ENCODE measurements at regions not wholly inside any gene's neighbourhood (a gene's known extent, or its start where the extent isn't known, plus 50 kb on each side); places are given as distances from the start of the nearest gene placed in this dataset.

DNA sequence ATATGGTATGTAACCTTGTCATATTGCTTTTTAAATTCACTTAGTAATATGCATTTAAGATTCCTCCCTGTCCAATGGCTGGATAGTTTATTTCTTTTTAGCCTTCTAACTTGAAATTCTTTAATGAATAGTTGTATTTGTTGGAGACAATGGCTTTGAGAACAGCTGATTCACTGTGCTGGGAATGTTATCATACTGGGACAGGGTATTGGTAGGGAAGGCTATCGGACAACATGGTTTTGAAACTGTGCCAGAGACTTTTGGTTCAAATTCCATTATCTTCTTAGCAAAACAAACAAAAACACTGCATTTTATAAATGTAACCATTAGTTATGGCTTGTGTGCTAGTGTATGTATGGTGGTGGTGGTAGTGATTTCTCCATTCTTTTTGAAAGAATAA lies 517.1 kb upstream of the ANKRD30A start:
- WGBS (ENCODE audit: insufficient coverage, insufficient read length): no CpG with 5 or more reads among the region's 1 CpG
- Histone ChIP-seq H3K4me3 (ENCODE audit: low read length) (no peak overlapping the region), H3K36me3 (ENCODE audit: control insufficient read depth, insufficient read depth, low read length) (no peaks in the 10 kb centered on the region), H3K27ac (ENCODE audit: low read length) (no peak overlapping the region), H3K27me3 (ENCODE audit: control insufficient read depth, insufficient read depth, low read length) (no peaks in the 10 kb centered on the region), H3K9me3 (ENCODE audit: control insufficient read depth, insufficient read depth, low read length) (no peaks in the 10 kb centered on the region), H3K4me1 (ENCODE audit: control insufficient read depth, insufficient read depth, low read length) (no peaks in the 10 kb centered on the region)
- no peak for DNase-seq (ENCODE audit: low read depth, low spot score)

DNA sequence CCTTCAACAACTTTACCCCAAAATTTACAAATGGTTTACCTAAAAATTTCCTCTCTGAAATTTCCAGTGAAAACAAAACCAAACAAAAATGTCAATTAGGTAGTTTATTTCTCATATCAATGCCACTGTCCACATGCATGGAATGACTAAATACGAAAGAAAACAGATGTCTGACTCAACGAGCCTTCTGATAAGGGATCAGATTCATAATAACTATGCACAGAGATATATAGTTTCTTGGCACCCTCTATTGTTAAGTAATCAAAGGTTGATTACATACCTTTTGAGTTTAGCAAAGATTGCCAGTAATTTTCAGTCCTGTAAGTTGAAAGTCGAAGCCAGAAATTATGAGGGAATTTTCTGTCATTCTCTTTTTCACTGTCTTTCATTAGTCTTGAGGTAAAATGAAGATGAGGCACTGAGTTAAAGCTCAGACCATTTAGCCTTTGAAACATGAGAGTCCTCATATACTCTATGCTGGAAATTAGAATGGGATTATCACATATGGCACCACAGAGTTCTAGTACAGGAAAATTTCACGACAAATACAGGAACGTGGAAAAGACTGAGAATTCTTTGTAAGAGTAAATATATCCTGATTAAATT lies 519.1 kb upstream of the ANKRD30A start:
- WGBS (ENCODE audit: insufficient coverage, insufficient read length): no CpG with 5 or more reads among the region's 5 CpGs
- no peak overlapping the region for H3K4me3 ChIP-seq (ENCODE audit: low read length)
- H3K27ac ChIP-seq (ENCODE audit: low read length): no peak overlapping the region

DNA sequence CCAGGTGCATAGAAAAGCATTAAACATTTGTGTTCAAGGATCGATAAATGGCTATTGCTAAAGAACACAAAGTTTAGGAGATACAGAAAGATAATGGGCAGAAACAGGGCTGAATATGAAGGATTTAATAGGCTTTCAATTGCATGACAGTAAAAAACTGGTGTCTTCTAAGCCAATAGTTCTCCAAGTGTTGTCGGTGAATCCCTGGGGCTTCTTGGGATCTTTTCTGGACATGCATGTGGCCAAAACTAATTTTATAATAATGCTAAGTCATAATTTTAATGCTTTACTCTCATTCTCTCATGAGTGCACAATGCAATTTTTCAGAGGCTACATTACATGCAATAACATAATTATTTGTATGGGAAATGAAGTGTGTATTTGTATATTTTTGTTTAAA lies 521.1 kb upstream of the ANKRD30A start:
- Histone ChIP-seq H3K9me3 (ENCODE audit: control insufficient read depth, insufficient read depth, low read length) (no peaks in the 10 kb centered on the region; the same call in 1 of the 2 replicates), H3K27me3 (ENCODE audit: control insufficient read depth, insufficient read depth, low read length) (no peaks in the 10 kb centered on the region), H3K36me3 (ENCODE audit: control insufficient read depth, insufficient read depth, low read length) (no peaks in the 10 kb centered on the region), H3K27ac (ENCODE audit: low read length) (no peak overlapping the region), H3K4me3 (ENCODE audit: low read length) (no peak overlapping the region), H3K4me1 (ENCODE audit: control insufficient read depth, insufficient read depth, low read length) (no peaks in the 10 kb centered on the region)
- DNase-seq (ENCODE audit: low read depth, low spot score): no peak
- WGBS (ENCODE audit: insufficient coverage, insufficient read length): no CpG with 5 or more reads among the region's 2 CpGs

More for the DNA sequence above, 519.1 kb upstream of the ANKRD30A start:
- no peak for DNase-seq (ENCODE audit: low read depth, low spot score)
- Histone ChIP-seq H3K27me3 (ENCODE audit: control insufficient read depth, insufficient read depth, low read length) (no peaks in the 10 kb centered on the region), H3K36me3 (ENCODE audit: control insufficient read depth, insufficient read depth, low read length) (no peaks in the 10 kb centered on the region), H3K4me1 (ENCODE audit: control insufficient read depth, insufficient read depth, low read length) (no peaks in the 10 kb centered on the region), H3K9me3 (ENCODE audit: control insufficient read depth, insufficient read depth, low read length) (no peaks in the 10 kb centered on the region; the same call in 1 of the 2 replicates)

DNA sequence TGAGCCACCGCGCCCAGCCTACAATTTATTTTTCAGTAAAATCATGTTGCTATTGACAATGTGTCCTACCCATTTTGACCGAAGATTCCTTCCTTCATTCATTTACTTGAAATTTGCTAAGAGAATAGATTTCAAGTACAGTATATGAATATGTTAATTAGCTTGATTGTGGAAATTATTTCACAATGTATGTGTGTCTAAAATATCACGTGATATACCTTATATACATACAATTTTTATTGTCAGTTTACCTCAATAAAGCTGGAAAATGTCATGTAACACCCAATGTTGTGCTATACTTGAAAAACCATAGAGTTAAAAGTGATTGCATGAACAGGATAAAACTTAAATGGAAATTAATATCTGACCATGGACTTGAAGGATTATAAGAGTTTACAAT lies 521.7 kb upstream of the ANKRD30A start:
- Histone ChIP-seq H3K36me3 (ENCODE audit: control insufficient read depth, insufficient read depth, low read length) (no peaks in the 10 kb centered on the region), H3K4me1 (ENCODE audit: control insufficient read depth, insufficient read depth, low read length) (no peaks in the 10 kb centered on the region), H3K27me3 (ENCODE audit: control insufficient read depth, insufficient read depth, low read length) (no peaks in the 10 kb centered on the region), H3K27ac (ENCODE audit: low read length) (no peak overlapping the region), H3K9me3 (ENCODE audit: control insufficient read depth, insufficient read depth, low read length) (no peaks in the 10 kb centered on the region; the same call in 1 of the 2 replicates), H3K4me3 (ENCODE audit: low read length) (no peak overlapping the region)
- no CpG with 5 or more reads among the region's 4 CpGs for WGBS (ENCODE audit: insufficient coverage, insufficient read length)
- no peak for DNase-seq (ENCODE audit: low read depth, low spot score)

DNA sequence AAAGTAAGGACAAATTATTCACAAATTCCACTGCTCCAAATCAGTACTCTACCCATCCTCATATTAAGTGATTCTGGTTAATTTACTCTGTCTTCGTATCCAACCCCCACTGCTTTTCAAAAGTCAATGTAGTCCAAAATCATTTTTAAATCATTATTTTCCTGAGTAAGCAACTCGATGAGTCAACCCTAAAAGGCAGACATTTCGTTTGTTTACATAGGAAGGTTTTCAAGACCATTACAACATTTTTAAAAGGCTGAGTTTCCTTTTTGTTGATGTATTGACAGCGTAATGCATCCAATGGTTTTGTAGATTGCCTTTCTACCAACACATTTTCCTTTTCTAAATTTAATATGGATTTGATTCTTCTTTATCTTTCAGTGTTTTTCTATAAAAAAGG lies 523.0 kb upstream of the ANKRD30A start:
- DNase-seq (ENCODE audit: low read depth, low spot score): no peak
- Histone ChIP-seq H3K27me3 (ENCODE audit: control insufficient read depth, insufficient read depth, low read length) (no peaks in the 10 kb centered on the region), H3K36me3 (ENCODE audit: control insufficient read depth, insufficient read depth, low read length) (no peaks in the 10 kb centered on the region), H3K9me3 (ENCODE audit: control insufficient read depth, insufficient read depth, low read length) (no peaks in the 10 kb centered on the region; the same call in 1 of the 2 replicates), H3K4me3 (ENCODE audit: low read length) (no peak overlapping the region), H3K27ac (ENCODE audit: low read length) (no peak overlapping the region), H3K4me1 (ENCODE audit: control insufficient read depth, insufficient read depth, low read length) (no peaks in the 10 kb centered on the region)
- no CpG with 5 or more reads among the region's 4 CpGs for WGBS (ENCODE audit: insufficient coverage, insufficient read length)

DNA sequence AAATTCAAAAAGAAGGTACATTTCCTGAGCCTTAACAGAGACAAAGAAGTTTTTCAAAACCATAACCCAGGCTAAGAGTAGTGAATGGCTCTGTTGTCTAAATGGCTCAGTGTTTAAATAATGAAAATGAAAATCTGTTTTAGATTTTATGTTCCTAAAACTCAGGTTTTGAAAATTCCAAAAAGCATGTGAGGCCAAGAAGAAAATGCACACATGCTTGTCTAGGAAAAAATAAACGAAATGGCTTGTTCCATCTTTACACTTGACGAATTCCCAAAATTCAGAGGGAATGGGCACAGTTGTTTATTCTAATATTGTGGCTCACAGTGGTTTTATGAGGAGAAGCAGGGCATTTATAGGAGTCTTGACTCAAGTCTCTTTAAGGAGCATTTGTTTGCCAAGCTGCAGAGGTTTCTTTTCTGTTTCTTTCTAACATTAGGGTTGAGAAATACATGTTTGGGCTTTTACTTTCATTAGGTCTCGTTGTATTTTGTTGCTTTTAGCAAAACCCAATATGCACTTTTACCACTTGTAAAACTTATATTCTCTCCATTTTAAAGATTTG lies 527.6 kb upstream of the ANKRD30A start:
- H3K9me3 ChIP-seq (ENCODE audit: control insufficient read depth, insufficient read depth, low read length): no peaks in the 10 kb centered on the region; the same call in 1 of the 2 replicates
- no peak overlapping the region for H3K4me3 ChIP-seq (ENCODE audit: low read length)
- no peak for DNase-seq (ENCODE audit: low read depth, low spot score)
- H3K4me1 ChIP-seq (ENCODE audit: control insufficient read depth, insufficient read depth, low read length): no peaks in the 10 kb centered on the region
- H3K27me3 ChIP-seq (ENCODE audit: control insufficient read depth, insufficient read depth, low read length): no peaks in the 10 kb centered on the region
- no CpG with 5 or more reads among the region's 3 CpGs for WGBS (ENCODE audit: insufficient coverage, insufficient read length)
- no peaks in the 10 kb centered on the region for H3K36me3 ChIP-seq (ENCODE audit: control insufficient read depth, insufficient read depth, low read length)
- H3K27ac ChIP-seq (ENCODE audit: low read length): no peak overlapping the region

DNA sequence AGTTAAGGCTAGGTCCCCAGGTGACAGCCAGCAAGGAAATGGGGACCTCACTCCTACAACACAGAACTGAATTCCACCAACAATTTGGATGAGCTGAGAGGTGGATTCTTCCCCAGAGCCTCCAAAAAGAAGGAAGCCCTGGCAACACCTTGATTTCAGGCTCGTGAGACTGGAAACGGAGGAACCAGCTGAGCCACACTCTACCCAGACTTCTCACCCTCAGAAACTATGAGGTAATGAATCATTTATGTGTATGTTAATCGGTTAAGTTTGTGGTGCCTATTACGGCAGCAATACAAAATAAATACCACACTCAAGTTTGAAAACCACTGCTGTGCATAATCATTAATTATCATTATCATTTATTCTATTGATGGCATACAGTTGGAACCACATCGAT lies 532.4 kb upstream of the ANKRD30A start:
- H3K9me3 ChIP-seq (ENCODE audit: control insufficient read depth, insufficient read depth, low read length): no peaks in the 10 kb centered on the region; the same call in 1 of the 2 replicates
- H3K4me1 ChIP-seq (ENCODE audit: control insufficient read depth, insufficient read depth, low read length): no peaks in the 10 kb centered on the region
- WGBS (ENCODE audit: insufficient coverage, insufficient read length): no CpG with 5 or more reads among the region's 5 CpGs
- no peaks in the 10 kb centered on the region for H3K27me3 ChIP-seq (ENCODE audit: control insufficient read depth, insufficient read depth, low read length)
- no peaks in the 10 kb centered on the region for H3K36me3 ChIP-seq (ENCODE audit: control insufficient read depth, insufficient read depth, low read length)
- no peak overlapping the region for H3K27ac ChIP-seq (ENCODE audit: low read length)
- no peak overlapping the region for H3K4me3 ChIP-seq (ENCODE audit: low read length)
- no peak for DNase-seq (ENCODE audit: low read depth, low spot score)

DNA sequence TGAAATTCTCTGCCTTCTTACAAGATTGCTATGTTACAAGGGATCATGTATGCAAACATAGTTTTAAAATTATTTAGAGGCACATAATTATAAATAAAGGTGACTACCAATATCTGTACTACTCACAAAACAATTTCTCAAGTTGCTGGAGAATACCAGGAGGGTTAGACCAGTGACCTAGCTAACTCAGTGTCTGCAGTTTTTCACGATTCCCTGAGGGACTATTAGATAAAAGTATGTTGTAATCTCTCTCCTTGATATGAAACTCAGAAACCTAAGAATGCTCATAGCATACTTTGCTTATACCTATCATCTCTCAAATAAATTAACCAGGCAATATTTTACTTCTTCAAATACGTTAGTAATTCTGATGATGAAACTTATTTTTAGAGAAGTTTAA lies 534.0 kb upstream of the ANKRD30A start:
- H3K27ac ChIP-seq (ENCODE audit: low read length): no peak overlapping the region
- no CpG with 5 or more reads among the region's 2 CpGs for WGBS (ENCODE audit: insufficient coverage, insufficient read length)
- no peaks in the 10 kb centered on the region for H3K27me3 ChIP-seq (ENCODE audit: control insufficient read depth, insufficient read depth, low read length)
- no peaks in the 10 kb centered on the region for H3K4me1 ChIP-seq (ENCODE audit: control insufficient read depth, insufficient read depth, low read length)
- no peaks in the 10 kb centered on the region for H3K36me3 ChIP-seq (ENCODE audit: control insufficient read depth, insufficient read depth, low read length)
- DNase-seq (ENCODE audit: low read depth, low spot score): no peak
- no peaks in the 10 kb centered on the region for H3K9me3 ChIP-seq (ENCODE audit: control insufficient read depth, insufficient read depth, low read length)
- no peak overlapping the region for H3K4me3 ChIP-seq (ENCODE audit: low read length)

DNA sequence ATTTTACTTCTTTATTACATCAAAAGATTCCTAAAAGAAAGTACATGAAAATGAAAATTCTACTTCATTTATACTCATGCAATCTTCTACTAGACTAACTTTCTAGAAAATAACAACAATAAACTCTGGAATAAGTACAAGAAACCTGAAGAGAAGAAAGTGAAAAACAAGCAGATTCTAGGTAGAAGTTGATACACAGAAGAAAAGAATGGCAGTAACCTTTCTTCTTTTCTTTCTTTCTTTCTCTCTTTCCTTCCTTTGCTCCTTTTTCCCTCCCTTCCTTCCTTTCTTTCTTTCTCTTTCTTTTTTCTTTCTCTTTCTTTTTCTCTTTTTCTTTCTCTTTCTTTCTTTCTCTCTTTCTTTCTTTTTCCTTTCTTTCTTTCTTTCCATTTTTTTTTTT lies 541.7 kb upstream of the ANKRD30A start:
- Histone ChIP-seq H3K9me3 (ENCODE audit: control insufficient read depth, insufficient read depth, low read length) (no peaks in the 10 kb centered on the region), H3K27ac (ENCODE audit: low read length) (no peak overlapping the region), H3K36me3 (ENCODE audit: control insufficient read depth, insufficient read depth, low read length) (no peaks in the 10 kb centered on the region), H3K4me1 (ENCODE audit: control insufficient read depth, insufficient read depth, low read length) (no peaks in the 10 kb centered on the region), H3K4me3 (ENCODE audit: low read length) (no peak overlapping the region), H3K27me3 (ENCODE audit: control insufficient read depth, insufficient read depth, low read length) (no peaks in the 10 kb centered on the region)
- no peak for DNase-seq (ENCODE audit: low read depth, low spot score)

DNA sequence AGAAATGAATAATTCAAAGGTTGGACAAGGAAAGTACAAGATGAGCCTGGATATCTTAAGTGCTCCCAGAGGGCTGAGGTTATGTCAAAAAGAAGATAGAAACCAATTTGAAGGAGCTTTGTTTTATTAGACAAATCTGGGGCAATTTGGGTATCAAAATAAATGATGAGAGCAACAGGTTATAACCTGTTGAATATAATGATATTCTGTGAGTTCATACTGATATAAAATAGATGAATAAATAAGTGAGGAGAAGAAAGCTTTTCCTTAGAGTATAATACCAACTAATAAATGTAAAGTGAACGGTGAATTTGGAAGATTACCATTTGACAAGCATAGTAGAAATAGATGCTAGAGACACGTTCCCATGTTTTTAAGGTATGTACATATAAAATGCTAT lies 544.2 kb upstream of the ANKRD30A start:
- H3K4me1 ChIP-seq (ENCODE audit: control insufficient read depth, insufficient read depth, low read length): no peaks in the 10 kb centered on the region
- no CpG with 5 or more reads among the region's 2 CpGs for WGBS (ENCODE audit: insufficient coverage, insufficient read length)
- no peaks in the 10 kb centered on the region for H3K27me3 ChIP-seq (ENCODE audit: control insufficient read depth, insufficient read depth, low read length)
- H3K4me3 ChIP-seq (ENCODE audit: low read length): no peak overlapping the region
- H3K9me3 ChIP-seq (ENCODE audit: control insufficient read depth, insufficient read depth, low read length): no peaks in the 10 kb centered on the region
- no peak overlapping the region for H3K27ac ChIP-seq (ENCODE audit: low read length)
- H3K36me3 ChIP-seq (ENCODE audit: control insufficient read depth, insufficient read depth, low read length): no peaks in the 10 kb centered on the region
- DNase-seq (ENCODE audit: low read depth, low spot score): no peak

DNA sequence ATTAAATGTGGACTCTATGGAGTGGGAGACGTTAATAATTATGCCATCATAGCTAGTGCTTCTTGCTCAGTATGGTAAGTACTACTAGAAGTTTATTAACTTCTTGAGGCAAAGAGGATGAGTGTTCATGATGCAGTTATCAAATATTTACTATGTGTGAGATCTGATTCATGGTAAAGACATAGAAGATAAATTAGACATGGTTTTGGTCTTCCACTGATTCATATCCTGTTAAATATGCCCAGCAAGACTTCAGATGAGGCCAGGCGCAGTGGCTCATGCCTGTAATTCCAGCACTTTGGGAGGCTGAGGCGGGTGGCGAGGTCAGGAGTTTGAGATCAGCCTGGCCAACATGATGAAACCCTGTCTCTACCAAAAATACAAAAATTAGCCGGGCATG lies 547.1 kb upstream of the ANKRD30A start:
- Histone ChIP-seq H3K4me1 (ENCODE audit: control insufficient read depth, insufficient read depth, low read length) (no peaks in the 10 kb centered on the region), H3K27ac (ENCODE audit: low read length) (no peak overlapping the region), H3K27me3 (ENCODE audit: control insufficient read depth, insufficient read depth, low read length) (no peaks in the 10 kb centered on the region), H3K36me3 (ENCODE audit: control insufficient read depth, insufficient read depth, low read length) (no peaks in the 10 kb centered on the region), H3K4me3 (ENCODE audit: low read length) (no peak overlapping the region), H3K9me3 (ENCODE audit: control insufficient read depth, insufficient read depth, low read length) (no peaks in the 10 kb centered on the region)
- WGBS (ENCODE audit: insufficient coverage, insufficient read length): no CpG with 5 or more reads among the region's 5 CpGs
- no peak for DNase-seq (ENCODE audit: low read depth, low spot score)

All from iPS DF 6.9 (cell line).